ENCODE measurements at regions not wholly inside any gene's neighbourhood (a gene's known extent, or its start where the extent isn't known, plus 50 kb on each side); places are given as distances from the start of the nearest gene placed in this dataset.
A peak's percentile ranks its signal among the peaks of the same experiment; 100 is the strongest.
"Not testable (repeated sequence)": the region's sequence is repeated elsewhere in the genome, so short reads cannot be mapped to it uniquely, and the experiment has no call there.

- DNase-seq: no peak
These were observed 161.2 kb downstream of the TTC8 start for GRCh38 chr14:88985654-88986053.

DNA sequence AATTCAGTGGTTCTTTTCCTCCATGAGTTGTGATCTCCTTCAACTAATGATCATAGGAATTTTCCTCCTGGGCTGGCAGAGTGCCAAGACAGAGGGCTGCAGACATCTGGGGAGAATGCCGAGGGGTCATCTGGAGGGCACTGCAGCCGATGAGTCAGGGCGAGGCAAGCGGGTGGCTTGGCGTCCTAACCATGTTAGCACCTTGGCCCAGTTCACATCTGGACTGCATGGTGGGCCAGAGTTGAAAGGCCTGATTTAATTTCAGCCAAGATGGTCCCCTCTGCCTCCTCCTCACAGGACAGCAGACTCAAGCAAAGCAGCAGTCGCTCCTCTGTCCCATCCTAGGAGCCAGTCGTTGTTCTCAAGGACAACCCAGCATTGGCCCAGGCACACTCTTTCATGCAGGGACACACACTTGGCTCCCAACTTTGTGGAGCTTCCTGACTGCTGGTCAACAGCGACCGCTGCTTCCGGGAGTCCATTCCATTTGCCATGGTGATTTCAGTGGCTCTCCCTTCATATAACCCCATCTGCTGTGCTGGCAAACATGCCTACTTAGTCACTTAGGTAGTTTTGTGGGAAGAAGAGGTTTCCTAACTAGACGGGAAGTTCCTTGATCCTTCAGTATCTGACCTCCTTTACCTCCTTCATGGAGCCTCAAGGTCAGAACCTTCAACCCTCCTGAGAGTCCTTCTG, 161.8 kb downstream of the TTC8 start:
- DNase-seq: no peak

GRCh38 chr14:88986908-88987307, 162.5 kb downstream of the TTC8 start:
- DNase-seq: not testable (repeated sequence)

GRCh38 chr14:88987516-88987915, 163.1 kb downstream of the TTC8 start:
- DNase-seq: no peak

DNA sequence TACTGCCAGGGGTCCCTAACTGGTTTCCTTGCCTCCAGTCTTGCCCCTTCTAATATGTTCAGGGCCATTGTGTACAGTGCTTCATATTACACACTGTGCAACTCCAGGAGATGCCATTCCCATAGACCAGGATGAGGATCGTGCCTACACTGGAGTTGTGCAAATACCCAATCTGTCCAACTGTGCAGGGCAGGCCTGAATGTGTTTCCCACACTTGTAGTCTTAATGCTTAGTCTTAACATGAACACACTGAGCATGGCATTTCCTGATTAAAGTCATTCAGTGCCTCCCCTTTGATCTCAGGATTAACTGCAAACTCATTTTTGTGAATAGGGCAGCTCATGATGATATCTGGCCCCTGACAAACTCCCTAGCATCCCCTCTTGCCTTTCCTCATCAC, 165.5 kb downstream of the TTC8 start:
- no peak for DNase-seq

DNA sequence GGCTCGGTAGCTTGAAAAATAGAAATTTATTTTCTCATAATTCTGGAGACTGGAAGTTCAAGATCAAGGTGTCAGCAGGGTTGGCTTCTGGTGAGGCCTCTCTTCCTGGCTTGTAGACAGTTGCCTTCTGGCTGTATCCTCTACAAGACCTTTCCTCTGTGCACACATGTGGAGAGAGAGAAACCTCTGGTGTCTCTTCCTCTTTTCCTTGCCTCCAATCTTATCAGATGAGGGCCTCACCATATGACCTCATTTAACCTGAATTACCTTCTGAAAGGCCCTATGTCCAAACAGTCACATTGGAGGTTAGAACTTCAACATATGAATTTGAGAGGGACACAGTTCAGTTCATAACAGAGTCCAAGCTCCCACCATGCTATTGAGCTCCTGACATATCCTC, 166.4 kb downstream of the TTC8 start:
- no peak for DNase-seq

DNA sequence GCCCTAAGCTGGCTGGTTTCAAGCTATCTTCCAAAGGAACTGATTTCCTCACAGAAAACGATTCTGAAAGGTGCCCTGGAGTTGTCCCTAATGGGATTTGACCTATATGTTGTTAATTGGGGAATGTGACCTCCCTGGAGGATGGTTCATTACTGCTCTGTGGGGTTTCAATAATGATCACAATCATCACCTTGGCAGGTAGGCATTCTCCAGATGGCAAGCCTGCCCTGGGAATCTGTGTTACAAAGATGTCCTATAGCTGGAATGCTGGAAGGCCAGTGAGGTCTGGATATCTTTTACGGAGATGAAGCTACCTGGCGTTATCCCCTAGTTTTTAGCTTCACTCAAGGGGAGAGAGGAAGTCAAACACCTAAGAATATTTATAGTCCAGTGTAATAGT, 167.6 kb downstream of the TTC8 start:
- no peak for DNase-seq

DNA sequence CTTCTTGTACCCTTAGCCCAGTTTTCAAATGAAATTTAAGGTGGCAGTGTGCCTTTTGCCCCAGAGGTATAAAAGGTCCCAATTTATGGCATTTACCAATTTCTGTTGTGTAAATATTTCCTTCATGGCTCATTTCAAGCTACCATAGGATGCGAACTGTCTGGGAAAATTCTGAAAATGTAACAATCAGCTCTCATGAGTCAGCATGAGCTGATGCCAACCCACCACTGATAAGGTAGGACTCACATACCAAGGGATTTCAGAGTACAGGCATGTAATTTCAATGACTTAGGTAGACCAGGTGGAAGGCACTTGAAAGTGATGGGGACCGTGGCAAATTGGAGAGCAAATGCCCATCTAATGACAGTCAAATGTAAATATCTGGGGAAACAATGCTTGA, 169.5 kb downstream of the TTC8 start:
- no peak for DNase-seq

DNA sequence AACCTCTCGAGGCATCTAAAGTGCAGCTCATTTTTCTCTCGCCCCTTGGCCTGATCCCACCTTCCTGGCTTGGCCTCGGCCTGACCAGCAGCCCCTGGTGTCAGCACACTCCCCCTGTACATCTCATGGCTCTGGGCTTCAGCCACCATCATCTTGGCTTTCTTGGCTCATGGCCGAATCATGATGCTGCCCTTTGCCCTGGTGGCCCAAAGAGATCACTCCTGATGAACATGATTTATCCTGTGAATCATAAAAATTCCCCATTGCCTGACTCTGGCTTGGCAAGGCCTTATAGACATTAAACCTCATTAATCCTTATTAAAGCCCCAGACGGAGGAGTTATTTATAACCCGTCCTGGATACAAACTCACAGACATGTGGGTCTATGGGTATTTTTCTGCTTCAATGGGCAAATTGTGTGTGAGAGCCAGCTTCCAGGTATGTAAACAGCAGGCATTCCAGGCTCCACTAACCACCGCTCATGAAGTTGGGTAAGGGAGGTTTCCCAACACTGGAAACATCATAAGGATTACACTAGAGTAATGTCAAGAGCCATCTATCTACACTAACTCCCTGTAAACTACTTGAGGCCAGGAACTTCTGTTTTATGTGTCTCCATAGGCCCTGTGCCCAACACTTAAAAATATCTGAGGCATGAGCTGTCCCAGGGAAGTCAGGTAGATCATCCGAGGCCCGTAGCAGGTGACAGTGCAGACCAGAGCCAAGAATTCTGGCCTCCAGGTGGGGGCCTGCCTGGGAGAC, 171.2 kb downstream of the TTC8 start:
- no peak for DNase-seq

- no peak for DNase-seq
These were observed 173.6 kb downstream of the TTC8 start for GRCh38 chr14:88998027-88998426.

- no peak for DNase-seq
These were observed 174.7 kb downstream of the TTC8 start for GRCh38 chr14:88999137-88999536.

DNA sequence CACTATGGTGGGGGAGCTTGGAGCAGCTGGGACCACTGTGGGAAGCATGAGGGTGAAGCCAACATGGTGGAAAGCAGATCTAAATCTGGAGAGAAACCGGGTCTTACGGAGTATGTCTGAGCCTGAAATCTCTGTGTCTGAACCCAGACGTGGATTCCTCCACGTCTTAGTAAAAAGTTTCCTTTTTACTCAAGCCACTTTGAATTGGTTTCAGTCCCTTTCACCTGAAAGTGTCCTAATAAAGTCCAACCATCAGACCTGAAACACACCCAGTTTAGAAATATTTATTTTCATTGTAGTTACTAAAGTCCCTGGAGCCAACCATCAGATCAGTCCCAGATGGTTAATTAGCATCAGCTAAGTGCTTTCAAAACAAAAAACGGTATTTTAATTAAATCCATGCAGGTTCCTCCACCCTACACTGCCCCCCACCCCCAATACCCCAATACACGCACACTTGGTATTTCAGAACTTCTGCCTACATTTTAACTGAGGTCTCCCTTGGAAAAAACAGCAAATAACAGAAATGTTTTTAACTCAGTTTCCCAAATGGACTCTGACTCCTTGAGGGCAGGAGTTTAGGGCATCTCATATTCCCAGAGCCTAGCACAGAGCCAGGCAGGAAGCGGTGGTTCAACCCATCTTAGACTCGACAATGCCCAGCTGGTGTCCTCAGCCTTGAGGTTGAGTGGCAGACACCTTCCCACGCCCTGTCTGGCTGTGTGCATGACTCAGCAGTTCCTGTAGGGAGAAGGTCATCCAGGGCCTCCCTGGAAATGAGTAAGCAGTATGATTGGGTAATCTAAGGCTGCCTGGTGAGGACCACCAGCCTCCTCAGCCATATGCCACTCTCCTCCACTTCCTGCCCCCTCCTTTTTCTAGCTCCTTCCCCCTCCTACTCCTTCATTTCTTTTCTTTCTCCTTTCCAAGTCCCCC, 175.8 kb downstream of the TTC8 start:
- peak; percentile 5 to 16 for DNase-seq

GRCh38 chr14:89004166-89004565, 179.7 kb downstream of the TTC8 start:
- no peak for DNase-seq

- DNase-seq: no peak
These were observed 183.5 kb downstream of the TTC8 start for GRCh38 chr14:89007906-89008305.

DNA sequence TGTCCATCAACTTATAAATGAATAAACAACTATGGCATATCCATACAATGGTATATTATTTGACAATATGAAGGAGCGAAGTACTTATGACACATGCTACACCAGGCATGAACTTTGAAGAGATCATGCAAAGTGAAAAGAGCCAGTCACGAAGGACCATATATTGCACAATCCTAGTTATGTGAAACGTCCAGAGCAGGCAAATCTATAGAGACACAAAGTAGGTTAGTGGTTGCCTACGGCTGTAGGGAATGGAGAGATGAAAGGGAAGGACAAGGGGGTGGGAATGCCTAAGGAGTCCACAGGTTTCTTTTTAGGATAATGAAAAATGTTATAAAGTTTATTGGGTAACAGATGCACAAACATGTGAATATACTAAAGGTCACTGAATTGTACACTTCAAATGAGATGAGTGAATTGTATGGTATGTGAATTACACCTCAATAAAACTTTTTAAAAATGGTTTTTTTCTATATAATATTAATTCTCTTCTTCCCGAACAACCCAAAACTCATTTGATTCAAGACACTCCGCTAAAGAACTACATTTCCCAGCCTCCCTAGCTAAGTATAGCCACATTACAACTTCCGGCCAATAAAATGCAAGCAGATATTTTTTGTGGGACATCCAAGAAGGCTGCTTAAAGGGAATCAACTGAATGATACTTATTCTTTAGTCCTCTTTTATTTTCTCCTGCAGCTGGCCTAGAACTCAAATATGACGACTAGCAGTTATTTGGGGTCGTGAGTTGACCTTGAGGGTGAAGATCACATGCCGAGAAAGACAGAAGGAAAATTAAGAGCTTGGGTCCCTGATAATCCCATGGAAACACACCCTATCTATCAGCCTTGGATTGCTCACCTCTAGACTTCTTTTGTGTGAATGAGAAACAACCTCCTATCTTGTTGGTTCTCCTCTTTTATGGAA, 187.2 kb downstream of the TTC8 start:
- no peak for DNase-seq

- no peak for DNase-seq
These were observed 188.0 kb downstream of the TTC8 start for GRCh38 chr14:89012282-89013097.

DNA sequence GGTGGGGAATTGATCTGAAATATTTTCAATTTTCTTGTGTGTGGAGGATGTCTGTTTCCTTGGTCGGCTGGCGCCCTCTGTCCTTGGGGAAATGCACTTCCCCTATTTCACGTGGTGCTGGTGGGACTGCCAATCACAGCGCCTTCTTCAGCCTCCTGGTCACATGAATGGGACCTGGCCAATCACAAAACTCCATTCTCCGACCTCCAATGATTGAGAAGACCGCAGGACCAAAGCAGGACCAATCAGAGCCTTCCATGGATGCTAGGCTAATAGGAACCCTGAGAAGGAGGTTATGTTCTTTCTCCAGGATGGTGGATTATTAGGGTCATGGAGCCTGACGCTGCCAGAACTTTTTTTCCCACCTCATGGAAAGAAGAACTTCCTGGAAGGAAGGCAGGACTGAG, 188.7 kb downstream of the TTC8 start:
- DNase-seq: no peak

DNA sequence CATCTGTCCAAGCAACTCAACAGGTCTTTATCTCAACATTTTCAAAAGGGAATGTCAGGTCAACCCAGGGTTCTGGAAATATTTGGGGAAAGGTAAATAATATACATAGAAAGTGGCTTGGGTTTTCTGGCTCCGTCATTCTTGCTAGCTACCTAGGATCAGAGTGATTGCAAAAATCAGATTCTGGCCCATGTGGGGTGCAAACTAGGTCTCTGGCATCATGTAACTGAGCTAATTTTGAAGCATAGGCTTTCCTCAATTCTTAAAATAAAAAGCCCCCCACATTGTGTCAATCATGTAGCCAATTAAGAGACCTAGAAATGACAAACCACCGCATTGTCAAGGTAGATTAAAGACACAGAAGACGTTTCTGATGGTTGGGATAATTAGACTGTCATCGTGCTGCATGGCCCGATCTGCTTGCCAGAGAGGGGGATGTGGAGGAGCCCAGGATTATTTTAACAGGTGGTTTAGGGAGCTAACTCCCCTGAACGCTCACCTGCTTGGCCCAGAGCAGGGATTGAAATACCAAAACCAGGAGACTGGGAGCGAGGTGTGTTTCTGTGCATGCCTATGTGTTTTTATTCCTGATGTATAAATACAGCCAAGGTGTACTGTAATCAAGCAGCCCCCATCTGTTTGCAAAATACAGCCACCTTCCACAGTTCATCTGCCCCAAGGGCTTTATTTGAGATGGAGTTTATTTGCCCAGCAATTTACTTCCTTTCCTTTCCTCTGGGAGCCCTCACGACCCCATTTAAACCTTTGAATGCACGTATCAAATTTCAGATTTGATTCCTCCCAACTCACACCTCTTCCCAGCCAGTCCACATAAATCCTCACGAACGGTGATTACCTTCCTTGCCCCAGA, 189.5 kb downstream of the TTC8 start:
- DNase-seq: no peak

- no peak for DNase-seq
These were observed 190.1 kb downstream of the TTC8 start for GRCh38 chr14:89014569-89014850.

GRCh38 chr14:89015016-89015415, 190.6 kb downstream of the TTC8 start:
- DNase-seq: no peak

GRCh38 chr14:89017417-89017816, 193.0 kb downstream of the TTC8 start:
- no peak for DNase-seq

All from stimulated activated CD4-positive, alpha-beta T cell treated with anti-CD3 and anti-CD28 coated beads, Interleukin-2, amount 100 ng/mL, for 48 hours (primary cell).